CD4-positive, alpha-beta T cell treated with Interleukin-4 for 4 hours (primary cell): ENCODE measurements at regions not wholly inside any gene's neighbourhood (a gene's known extent, or its start where the extent isn't known, plus 50 kb on each side); places are given as distances from the start of the nearest gene placed in this dataset.
"Not testable (repeated sequence)": the region's sequence is repeated elsewhere in the genome, so short reads cannot be mapped to it uniquely, and the experiment has no call there.

Experiments
- DNase-seq: peaks from one replicate; pipeline ENCODE4 v3.0.0-alpha.2; 2020

DNA sequence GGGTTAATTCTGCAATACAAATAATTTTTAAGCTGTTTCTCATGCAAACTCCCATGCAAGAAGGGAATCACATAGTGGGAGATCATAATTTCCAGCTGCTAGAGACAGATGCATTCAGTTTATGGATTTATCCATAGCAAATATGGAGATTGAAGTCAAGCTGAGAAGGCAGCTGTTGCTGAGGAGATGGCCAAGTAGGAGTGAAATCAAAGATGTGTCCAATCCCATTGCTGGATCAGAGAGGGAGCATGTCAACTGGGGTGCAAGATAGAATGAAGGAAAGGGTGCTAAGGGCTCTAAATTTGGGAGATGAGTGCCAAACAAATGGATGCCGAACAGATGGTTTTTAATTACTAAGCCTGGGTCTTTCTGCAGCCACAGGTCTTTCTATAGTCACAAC is 504.5 kb downstream of the NFIB start:
- DNase-seq = no peak

DNA sequence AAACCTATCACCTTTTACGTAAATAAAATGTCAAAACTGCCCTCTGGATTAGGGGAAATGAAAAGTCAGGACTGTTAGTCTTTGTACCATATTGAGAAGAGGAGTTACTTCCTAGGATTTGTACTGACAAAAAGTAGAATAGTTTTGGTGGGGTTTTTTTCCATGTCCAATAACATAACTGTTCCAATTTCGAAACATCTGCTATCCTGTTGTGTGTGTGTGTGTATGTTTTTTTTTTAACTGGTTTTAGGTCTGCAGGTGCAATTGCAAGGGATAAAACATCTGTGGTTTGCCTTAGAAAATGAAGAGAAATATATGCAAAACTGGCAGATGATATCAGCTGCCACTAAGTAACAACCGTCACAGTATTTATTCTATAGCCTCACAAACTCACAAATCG is 506.8 kb downstream of the NFIB start:
- no peak for DNase-seq

DNA sequence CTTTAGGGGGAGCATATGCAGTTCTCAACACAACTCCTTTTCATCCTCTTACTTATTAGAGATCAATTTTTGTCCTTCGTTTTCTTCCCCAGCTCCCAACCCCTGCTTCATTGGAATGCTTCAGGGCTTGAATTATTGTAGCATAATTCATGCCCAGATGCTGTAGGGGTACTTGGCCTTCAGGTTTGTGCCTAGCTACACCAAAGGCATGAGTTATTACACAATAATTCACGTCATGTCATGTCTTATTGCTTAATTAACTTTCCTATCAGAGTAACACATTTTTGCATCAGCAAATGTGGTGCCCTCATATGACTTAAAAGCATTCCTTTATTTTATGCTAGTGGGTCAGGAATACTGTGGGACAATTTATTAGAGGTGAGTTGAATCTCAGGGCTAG is 507.2 kb downstream of the NFIB start:
- DNase-seq = no peak

DNA sequence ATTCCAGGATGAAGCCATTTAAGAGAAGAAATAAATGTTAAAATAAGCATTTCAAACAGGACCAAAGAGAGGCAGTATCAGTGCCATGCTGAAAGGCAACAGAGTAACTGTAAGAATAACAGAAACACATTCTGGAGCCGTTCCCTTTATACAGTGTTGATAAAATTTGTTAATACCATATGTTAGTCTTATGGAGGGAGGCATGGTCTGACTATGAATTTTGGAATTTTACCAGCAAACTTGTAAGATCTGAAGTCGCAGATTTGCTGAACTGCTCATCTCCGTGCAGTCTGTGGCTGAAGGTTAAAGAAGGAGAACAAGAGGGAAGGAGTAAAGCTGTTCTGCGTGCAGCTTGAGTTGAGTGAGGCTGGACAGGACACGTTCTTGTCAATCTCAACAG is 508.4 kb downstream of the NFIB start:
- no peak for DNase-seq

DNA sequence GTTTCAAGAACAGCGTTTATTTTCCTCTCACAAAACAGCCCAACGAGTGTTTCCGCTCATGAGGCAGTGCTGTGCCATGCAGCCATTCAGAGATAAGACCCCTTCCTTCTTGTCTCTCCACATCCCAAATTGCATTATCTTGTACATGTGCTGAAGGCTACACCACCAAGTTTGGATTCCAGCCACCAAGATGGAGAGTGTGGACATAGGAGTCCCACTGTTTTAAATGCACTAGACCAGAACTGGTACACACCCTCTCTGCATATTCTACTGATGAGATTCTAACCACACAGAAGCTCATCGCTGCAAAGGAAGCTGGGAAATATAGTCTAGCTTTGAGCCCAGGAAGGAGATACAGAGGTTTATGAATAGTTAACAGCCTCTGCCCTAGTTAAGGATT is 509.4 kb downstream of the NFIB start:
- DNase-seq = no peak

DNA sequence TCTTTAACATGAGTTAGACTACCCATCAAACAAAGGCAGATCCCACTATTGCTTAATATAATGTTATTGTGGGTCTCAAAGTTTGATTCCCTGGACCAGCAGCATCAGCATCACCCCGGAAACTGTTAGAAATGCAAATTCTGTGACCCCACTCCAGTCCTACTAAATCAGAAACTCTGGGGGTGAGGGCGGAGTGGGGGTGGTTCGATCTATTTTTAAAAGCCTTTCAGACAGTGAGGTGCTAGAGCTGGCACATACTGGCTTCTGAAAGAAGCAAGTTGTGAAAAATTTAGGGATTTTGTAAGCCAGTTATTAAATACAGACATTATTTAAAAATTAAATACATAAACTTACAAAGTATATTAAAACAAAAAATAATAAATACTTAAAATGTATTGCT is 513.2 kb downstream of the NFIB start:
- DNase-seq = no peak

DNA sequence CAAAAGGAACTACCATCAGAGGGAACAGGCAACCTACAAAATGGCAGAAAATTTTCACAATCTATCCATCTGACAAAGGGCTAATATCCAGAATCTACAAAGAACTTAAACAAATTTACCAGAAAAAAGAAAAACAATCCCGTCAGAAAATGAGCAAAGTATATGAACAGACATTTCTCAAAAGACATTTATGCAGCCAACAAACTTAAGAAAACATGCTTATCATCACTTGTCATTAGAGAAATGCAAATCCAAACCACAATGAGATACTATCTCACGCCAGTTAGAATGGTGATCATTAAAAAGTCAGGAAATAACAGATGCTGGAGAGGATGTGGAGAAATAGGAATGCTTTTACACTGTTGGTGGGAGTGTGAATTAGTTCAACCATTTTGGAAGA is 516.2 kb downstream of the NFIB start:
- not testable (repeated sequence) for DNase-seq

DNA sequence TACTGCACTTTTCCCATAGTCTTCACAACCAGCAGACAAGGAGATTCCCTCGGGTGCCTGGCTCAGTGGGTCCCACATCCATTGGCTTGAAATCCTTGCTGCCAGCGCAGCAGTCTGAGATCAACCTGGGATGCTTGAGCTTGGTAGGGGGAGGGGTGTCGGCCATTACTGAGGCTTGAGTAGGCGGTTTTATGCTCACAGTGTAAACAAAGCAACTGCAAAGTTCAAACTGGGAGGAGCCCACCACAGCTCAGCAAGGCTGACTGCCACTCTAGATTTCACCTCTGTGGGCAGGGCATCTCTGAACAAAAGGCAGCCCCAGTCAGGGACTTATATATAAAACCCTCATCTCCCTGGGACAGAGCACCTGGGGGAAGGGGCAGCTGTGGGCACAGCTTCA is 512.3 kb upstream of the MPDZ start:
- no peak for DNase-seq

DNA sequence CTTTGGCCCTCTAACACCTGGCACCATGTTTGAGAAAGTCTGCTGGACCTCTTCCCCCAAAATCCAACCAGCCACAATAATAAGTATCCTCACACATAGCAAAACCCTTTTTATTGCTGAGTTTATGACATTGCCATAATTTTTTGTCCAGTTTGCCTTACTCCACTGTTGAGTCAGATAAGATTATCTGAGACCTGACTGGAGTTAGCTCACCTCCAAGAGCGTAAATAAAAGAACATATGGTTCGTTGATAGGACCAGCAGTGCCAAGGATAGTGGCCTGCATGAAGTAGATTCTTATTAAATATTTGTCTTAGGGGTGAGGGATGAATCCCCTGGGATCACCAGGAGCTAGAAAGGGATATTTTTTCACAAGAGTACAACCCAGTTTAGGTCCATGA is 510.6 kb upstream of the MPDZ start:
- no peak for DNase-seq

DNA sequence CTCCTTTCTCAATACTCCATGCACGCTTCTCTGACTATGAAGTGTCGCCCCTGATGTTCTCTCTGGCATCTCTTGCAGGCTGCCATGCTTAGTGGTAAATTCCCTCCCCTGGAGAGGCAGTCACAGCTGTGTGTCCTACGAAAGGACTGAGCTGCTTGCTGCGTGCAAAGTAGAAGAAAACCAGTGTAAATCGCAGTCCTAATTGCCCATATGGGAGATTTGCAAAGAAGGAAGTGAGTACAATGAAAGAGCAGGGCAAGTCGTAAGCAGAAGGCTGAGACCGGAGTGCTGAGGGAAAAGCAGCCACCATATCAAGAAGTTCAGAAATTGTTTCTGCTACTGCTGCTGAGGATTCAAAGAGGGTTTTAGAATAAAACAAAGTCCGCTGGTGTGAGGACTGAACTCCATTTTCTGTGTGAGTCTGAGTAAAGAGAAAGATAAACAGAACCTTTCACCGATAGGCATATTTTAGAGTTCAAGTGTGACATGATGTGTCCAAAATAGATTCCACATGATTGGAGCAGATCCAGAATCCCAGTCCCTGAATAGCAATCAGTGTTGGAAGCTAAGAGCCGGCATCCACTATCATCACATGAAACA is 507.8 kb upstream of the MPDZ start:
- no peak for DNase-seq

DNA sequence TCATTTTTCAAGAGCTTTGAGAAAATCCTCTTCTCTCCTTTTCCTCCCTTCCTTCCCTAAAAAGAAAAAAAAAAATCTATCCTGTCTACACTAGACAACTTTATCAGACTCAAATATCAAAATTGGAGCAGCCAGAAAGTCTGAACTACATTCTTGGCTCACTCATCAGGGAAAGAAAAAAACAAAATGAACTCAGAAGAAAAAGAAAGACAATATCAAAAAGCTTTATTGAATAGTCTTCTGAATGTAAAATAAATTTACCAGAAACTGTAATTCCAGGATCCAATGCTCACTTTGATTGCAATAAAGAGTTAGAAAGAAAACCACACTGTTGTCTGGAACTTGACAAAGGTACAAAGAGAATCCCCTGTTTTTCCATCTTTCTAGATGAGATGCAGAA is 507.2 kb upstream of the MPDZ start:
- no peak for DNase-seq

DNA sequence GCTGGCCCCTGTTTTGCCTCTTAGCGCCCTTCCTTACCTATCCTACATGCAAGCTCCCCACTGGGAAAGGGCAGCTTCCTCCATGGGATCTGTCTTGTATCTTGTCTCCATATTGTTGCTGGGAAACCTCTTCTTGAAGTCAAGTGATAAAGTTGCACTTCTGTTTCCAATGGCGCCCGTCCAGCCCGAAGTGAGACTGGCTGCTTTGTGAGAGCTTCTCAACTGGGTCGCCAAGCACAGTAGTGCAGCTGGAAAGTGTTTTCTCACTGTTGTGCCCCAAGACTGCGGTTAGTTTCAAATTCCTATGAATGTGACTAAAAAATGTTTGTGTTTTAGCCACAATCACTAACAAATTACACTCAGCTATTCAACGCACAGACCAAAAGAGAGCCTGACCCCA is 506.6 kb upstream of the MPDZ start:
- no peak for DNase-seq

DNA sequence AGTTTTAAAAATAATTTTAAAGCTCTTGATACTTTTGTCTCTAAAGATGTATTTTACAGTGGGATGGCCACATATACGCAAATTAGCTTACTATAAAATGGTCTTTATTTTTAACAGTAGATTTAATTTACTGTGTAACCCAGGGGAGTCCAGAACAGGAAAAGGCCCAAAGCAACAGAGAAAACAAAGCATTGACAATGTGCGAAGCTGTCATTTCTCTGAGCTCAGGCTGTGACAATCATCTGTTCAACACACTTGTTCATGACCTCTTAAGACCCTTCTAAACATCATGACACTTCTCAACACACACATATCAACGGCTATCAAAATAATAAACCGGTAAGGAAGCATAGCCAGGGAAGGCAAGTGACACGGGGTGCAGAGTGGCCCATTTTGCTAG is 499.6 kb upstream of the MPDZ start:
- no peak for DNase-seq

DNA sequence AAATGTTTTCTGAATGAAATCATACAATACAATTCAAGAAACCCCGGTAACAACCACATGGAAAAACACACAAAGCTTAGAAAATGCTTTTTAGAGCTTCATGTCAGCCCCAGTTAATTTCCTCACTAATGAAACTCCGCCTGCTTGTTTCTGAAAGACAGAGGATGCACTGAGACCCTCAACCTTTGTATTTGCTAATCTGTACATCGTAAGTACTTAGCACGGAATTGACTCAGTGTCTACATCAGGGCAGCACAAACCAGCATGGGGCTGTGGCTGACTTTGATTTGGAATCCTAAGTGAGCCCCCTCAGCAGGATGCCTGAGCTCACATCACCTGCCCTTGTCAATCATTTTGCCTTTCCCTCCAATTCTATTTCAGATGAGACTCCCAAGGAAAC is 499.1 kb upstream of the MPDZ start:
- no peak for DNase-seq

DNA sequence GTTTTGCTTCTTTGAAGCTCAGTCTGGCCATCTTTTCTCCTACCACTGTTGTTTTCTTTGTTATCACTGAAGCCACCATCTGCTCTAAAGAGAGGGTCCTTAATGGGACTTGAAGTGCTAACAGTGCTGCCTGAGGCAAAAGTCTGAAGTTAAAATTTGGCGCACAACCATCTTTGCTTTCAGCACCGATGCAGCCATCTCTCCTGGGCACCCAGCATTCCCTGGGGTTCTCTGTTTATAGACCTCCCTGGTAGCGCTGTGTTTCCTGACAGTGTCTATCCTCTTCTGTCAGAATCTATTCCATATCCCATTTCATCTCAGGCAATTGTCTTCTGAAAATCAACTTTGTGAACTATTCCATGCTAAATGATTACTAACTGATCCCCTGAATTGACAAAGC is 491.5 kb upstream of the MPDZ start:
- DNase-seq = no peak

DNA sequence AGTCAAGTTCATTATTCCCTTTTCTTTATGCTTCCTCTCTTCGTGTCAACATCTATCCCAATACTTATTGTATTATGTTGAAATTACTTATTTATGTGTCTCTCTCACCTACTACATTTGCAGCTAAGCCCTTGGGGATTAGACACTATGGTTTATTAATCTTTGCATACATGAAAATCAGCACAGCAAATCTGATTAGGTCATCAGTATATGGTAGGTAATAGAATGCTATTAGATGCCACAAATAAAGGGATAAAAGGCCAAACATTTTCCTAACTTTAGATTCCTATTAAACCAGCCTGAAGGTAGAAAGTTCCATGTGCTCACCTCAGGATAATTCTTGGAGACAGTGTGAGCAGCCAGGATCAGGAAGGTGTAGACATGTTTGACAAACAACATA is 490.1 kb upstream of the MPDZ start:
- DNase-seq = no peak

DNA sequence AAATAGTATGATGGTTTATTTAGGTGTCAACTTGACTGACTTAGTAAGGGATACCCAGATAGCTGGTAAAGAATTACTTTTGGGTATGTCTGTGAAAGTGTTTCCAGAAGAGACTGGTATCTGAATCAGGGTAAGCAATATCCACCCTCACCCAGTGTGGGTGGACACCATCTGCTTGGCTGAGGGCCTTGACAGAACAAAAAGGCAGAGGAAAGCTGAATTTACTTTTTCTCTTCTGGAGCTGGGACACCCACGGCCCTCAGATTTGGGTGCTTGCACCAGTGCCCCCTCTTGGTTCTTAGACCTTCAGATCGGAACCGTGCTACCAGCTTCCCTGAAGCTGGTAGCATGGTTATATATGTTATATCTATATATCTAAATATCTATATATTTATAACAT is 489.5 kb upstream of the MPDZ start:
- DNase-seq = no peak

DNA sequence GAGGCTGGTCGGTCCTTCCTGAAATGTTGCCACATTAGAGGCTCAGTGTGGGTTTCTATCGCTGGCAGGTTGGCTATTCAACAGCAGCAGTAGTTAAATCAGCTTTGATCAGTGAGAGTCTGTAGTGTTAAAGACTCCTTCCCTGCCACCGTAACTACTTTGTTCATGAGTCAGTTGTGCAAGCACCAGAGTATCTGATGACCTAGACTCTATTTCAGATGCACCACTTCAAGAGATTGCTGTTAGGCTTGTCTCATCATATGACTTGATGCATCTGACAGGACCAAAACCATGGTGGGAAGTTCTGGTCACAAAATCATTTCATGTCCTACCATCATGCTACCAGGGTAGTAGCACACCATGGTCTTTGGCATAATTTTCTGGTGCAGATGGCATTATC is 482.7 kb upstream of the MPDZ start:
- DNase-seq = no peak

DNA sequence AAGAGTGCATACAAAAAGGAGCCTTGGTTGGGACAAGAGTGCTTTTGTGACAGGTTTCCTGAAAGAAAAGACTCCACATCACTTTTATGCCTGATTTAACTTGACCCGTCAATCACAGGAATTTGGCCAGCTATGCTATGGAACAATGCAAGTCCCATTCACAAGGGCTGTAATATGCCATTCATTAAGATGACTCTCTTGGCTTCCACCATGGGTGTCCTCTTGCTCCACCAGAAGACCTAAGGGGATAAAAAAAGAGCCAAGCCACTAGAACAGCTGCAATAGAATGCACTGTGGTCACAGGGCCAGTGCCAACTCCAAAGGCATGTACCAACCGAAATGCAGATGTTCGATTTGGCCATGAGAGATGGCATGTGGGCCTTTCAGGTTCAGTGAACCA is 480.1 kb upstream of the MPDZ start:
- no peak for DNase-seq

DNA sequence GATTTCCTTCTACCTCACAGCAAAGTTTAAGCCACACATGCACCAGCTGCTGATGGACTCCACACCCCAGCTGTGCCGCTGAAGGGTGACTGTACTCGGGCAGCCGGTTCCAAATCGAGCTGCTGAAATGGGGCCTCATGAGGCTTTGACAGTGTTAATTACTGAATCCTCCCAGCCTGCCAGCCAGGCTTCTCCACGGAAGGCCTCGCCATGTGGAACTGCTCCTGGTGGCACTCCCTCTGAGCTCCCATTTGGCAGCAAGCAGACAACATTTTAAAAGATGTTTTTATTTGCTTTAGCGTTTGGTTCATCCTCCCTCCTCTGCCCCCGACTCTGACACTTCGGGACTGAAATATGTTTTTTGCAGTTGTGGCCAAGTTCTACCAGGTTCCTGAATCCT is 479.4 kb upstream of the MPDZ start:
- no peak for DNase-seq

DNA sequence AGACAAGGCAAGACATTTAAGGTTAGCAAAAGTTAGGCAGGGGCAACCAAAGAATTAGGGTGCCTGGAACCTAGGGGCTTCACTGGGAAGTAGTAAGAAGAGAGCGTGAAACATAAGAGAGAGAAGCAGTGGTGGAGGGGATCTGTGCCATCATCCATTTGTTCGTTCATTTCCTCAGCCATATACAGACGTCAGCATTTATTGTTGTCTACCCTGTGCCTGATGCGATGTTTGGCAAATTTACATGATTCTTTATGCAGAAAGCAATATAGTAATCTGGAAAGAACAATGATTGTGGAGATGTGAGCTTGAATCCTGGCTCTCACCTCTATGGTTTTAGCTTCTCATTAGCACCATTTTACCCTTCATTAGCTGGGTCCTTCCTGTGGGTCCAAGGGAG is 477.5 kb upstream of the MPDZ start:
- DNase-seq = no peak

DNA sequence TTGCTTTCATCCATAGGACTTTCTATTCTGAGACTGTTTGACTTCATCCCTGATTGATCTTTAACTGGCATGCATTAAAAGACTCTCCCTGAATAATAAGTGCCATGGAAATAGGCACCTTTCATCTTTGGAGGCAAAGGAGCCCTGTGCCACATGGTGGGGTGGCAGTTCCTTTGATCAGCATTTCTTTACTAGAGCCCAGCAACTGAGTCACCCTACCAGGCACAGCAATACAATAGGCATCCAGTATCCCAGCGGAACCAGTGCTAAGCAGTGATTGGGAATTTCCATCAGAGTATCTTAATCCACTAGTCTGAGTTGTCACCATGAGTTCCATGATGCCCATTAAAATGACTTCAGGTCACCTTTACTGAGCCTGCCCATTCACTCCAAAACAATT is 476.1 kb upstream of the MPDZ start:
- DNase-seq = no peak

DNA sequence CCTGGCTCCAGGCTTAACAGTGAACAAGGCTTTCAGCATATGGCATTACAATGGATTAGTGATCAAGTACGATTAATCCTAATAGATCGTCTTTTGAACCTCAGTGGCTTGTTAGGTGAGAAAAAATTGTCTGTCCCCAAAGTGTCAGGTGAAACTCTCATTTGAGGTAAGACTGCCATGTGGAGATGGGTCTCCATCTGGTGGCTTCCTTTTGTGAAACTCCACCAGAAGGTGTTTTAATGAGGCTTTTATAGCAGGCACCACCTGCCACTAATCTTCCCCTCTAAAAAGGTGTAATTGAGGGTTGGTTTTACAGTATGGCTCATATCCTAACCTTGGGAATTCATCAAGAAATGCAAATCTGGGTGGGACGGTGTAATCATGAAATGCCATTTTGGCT is 471.1 kb upstream of the MPDZ start:
- no peak for DNase-seq

DNA sequence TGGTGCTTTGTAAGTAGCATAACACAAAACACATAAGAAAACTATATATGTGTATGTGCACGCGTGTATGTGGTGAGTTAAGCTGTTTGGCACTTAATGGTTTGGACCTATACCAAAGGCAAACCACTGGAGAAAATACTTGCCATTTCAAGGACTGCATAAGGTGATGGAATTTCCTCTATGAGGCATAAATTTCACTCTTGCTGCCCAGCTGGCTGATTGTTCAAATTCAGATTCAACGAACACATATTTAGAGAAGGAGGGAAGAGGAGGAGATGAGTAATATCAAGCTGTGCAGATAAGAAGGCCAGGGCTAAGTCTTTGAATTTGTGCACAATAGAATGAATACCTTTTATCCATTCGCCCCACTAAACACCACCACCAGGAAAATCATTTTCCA is 470.6 kb upstream of the MPDZ start:
- no peak for DNase-seq

DNA sequence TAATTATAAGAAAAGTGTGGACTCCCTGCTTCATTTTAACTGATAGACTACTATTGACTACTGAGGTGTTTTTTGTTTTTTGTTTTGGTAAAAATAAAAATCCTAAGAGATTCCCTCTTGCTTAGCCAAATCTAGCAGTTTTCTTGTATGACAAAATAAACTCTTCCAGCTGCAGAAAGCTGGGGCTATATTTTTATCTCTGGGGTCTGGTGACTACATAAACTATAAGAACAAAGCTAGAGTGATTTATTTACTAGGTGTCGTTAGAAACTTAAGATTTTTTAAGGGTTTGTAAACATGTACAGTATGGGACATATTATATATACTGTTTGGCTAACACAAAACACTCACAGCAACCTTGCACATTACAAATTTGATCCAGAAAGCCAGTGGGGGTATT is 467.4 kb upstream of the MPDZ start:
- no peak for DNase-seq

DNA sequence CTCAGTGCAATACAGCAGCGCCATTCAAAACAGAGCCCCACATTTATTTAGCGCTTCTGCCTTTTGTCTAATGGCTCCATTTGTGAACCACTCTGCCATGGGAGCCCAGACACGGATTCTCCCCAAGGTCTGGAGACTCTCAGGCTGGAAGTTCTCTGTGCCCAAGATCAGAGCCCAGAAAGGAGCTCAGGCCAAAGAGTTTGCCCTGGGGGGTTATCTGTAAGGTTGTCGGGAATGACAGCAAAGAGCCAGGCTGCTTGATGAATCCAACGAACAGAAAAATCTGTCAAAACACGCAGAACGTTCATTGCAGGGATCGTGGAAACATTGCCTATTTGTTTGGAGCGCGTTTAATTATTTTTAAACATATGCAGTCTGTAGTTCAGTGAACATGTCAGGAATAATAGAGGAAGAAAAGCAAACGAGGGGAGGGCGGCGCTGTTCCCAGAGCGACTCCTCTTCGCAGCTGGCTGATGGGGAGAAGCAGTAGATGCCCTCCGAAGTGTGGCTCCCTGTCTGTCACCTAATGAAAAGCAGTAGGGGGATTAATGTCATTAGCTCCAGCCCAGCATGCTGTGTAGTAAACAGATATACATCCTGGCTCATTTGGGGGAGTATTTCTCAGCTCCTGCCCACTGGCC is 464.9 kb upstream of the MPDZ start:
- no peak for DNase-seq
